ENCODE measurements at regions not wholly inside any gene's neighbourhood (a gene's known extent, or its start where the extent isn't known, plus 50 kb on each side); places are given as distances from the start of the nearest gene placed in this dataset.

DNA sequence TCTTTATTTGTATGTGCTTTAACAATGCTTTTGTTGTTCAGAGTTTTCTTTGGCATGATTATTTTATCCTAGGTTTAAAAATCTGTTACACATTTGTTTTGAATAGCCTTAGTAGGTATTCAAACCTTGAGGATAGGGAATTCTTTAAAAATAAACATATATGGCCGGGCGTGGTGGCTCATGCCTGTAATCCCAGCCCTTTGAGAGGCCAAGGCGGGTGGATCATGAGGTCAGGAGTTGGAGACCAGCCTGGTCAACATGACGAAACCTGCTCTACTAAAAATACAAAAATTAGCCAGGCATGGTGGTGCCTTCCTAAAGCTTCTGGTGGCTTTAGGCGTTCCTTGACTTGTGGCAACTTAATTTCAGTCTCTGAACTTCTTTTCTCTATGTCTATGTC is 743.3 kb upstream of the EPHA6 start:
- Histone ChIP-seq H3K79me2 (ENCODE audit: insufficient read depth, low read length) (no peaks in the 10 kb centered on the region), H3K36me3 (ENCODE audit: insufficient read depth, low read length) (no peaks in the 10 kb centered on the region), H3K9me2 (ENCODE audit: low read depth, low read length) (no peaks in the 10 kb centered on the region)

GRCh38 chr3:96072226-96072625 is 742.2 kb upstream of the EPHA6 start:
- Histone ChIP-seq H3K9me2 (ENCODE audit: low read depth, low read length) (no peaks in the 10 kb centered on the region), H3K4me3 (ENCODE audit: low read depth, low read length, poor library complexity, severe bottlenecking) (no peak overlapping the region)

More for the DNA sequence above, 743.3 kb upstream of the EPHA6 start:
- no peak for TF ChIP-seq EZH2 (IDR thresholded peaks at IDR 0.05; ENCODE audit: borderline replicate concordance, low read length)
- TF ChIP-seq CTCF (IDR thresholded peaks at IDR 0.05; ENCODE audit: low read length) = no peak
- no peaks in the 10 kb centered on the region for H3K4me1 ChIP-seq (ENCODE audit: insufficient read depth, low read length, severe bottlenecking)
- H3K27me3 ChIP-seq (ENCODE audit: insufficient read depth, low read length) = no peaks in the 10 kb centered on the region
- no peak overlapping the region for H2AFZ ChIP-seq (ENCODE audit: low read length)
- H3K9ac ChIP-seq (ENCODE audit: low read length) = no peak overlapping the region
- no peak overlapping the region for H3K4me2 ChIP-seq (ENCODE audit: low read length)
- no peak overlapping the region for H3K27ac ChIP-seq (ENCODE audit: low read depth, low read length, poor library complexity, severe bottlenecking)
- no peaks in the 10 kb centered on the region for H3K9me3 ChIP-seq (ENCODE audit: low read length)
- no peak overlapping the region for H3K4me3 ChIP-seq (ENCODE audit: low read depth, low read length, poor library complexity, severe bottlenecking)
- no peaks in the 10 kb centered on the region for H3F3A ChIP-seq (ENCODE audit: insufficient read depth, low read length)
- H4K20me1 ChIP-seq (ENCODE audit: insufficient read depth, low read length) = no peaks in the 10 kb centered on the region

GRCh38 chr3:96083610-96084009 is 730.8 kb upstream of the EPHA6 start:
- H3K4me1 ChIP-seq (ENCODE audit: insufficient read depth, low read length, severe bottlenecking) = no peaks in the 10 kb centered on the region
- H3K9me2 ChIP-seq (ENCODE audit: low read depth, low read length) = no peaks in the 10 kb centered on the region
- H3K9me3 ChIP-seq (ENCODE audit: low read length) = no peaks in the 10 kb centered on the region
- no peaks in the 10 kb centered on the region for H3K79me2 ChIP-seq (ENCODE audit: insufficient read depth, low read length)
- H4K20me1 ChIP-seq (ENCODE audit: insufficient read depth, low read length) = no peaks in the 10 kb centered on the region
- H3K4me3 ChIP-seq (ENCODE audit: low read depth, low read length, poor library complexity, severe bottlenecking) = no peak overlapping the region
- H2AFZ ChIP-seq (ENCODE audit: low read length) = no peak overlapping the region
- no peak overlapping the region for H3K9ac ChIP-seq (ENCODE audit: low read length)
- no peak overlapping the region for H3K27ac ChIP-seq (ENCODE audit: low read depth, low read length, poor library complexity, severe bottlenecking)
- TF ChIP-seq EZH2 (IDR thresholded peaks at IDR 0.05; ENCODE audit: borderline replicate concordance, low read length) = no peak
- no peak for TF ChIP-seq CTCF (IDR thresholded peaks at IDR 0.05; ENCODE audit: low read length)
- H3K4me2 ChIP-seq (ENCODE audit: low read length) = no peak overlapping the region
- H3F3A ChIP-seq (ENCODE audit: insufficient read depth, low read length) = no peaks in the 10 kb centered on the region
- no peaks in the 10 kb centered on the region for H3K36me3 ChIP-seq (ENCODE audit: insufficient read depth, low read length)
- no peaks in the 10 kb centered on the region for H3K27me3 ChIP-seq (ENCODE audit: insufficient read depth, low read length)

More at GRCh38 chr3:96072226-96072625, 742.2 kb upstream of the EPHA6 start:
- Histone ChIP-seq H3K27ac (ENCODE audit: low read depth, low read length, poor library complexity, severe bottlenecking) (no peak overlapping the region), H3K36me3 (ENCODE audit: insufficient read depth, low read length) (no peaks in the 10 kb centered on the region), H3K4me2 (ENCODE audit: low read length) (no peak overlapping the region), H3K79me2 (ENCODE audit: insufficient read depth, low read length) (no peaks in the 10 kb centered on the region), H2AFZ (ENCODE audit: low read length) (no peak overlapping the region), H4K20me1 (ENCODE audit: insufficient read depth, low read length) (no peaks in the 10 kb centered on the region), H3K9ac (ENCODE audit: low read length) (no peak overlapping the region), H3F3A (ENCODE audit: insufficient read depth, low read length) (no peaks in the 10 kb centered on the region), H3K4me1 (ENCODE audit: insufficient read depth, low read length, severe bottlenecking) (no peaks in the 10 kb centered on the region), H3K9me3 (ENCODE audit: low read length) (no peaks in the 10 kb centered on the region), H3K27me3 (ENCODE audit: insufficient read depth, low read length) (no peaks in the 10 kb centered on the region)
- TF ChIP-seq EZH2 (IDR thresholded peaks at IDR 0.05; ENCODE audit: borderline replicate concordance, low read length) (no peak), CTCF (IDR thresholded peaks at IDR 0.05; ENCODE audit: low read length) (no peak)
